Superior temporal gyrus (tissue), 1 donor: ENCODE measurements at regions not wholly inside any gene's neighbourhood (a gene's known extent, or its start where the extent isn't known, plus 50 kb on each side); places are given as distances from the start of the nearest gene placed in this dataset.
"Not testable (repeated sequence)": the region's sequence is repeated elsewhere in the genome, so short reads cannot be mapped to it uniquely, and the experiment has no call there.

ENCODE experiments used
- DNase-seq: peaks from one replicate; pipeline ENCODE4 v3.0.0-alpha.2; 2016; ENCODE audit errors: extremely low spot score

DNA sequence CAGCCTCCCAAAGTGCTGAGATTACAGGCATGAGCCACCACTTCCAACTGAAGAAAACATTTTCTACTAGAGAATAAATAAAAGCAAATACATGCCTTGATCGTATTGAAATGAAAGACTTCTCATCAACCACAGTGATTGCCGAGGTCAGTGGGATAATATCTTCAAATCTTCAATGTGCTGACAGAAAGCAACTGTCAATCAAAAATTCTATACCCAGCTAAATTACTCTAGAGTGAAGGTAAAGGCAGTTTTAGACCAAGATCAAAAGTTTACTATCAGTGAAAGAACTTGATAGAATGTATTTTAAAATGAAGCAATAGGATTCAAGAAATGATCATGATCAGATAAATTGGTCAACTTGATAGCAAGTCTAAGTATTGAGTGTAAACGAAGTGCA lies 130.6 kb downstream of the BRD1 start:
- DNase-seq: no peak

DNA sequence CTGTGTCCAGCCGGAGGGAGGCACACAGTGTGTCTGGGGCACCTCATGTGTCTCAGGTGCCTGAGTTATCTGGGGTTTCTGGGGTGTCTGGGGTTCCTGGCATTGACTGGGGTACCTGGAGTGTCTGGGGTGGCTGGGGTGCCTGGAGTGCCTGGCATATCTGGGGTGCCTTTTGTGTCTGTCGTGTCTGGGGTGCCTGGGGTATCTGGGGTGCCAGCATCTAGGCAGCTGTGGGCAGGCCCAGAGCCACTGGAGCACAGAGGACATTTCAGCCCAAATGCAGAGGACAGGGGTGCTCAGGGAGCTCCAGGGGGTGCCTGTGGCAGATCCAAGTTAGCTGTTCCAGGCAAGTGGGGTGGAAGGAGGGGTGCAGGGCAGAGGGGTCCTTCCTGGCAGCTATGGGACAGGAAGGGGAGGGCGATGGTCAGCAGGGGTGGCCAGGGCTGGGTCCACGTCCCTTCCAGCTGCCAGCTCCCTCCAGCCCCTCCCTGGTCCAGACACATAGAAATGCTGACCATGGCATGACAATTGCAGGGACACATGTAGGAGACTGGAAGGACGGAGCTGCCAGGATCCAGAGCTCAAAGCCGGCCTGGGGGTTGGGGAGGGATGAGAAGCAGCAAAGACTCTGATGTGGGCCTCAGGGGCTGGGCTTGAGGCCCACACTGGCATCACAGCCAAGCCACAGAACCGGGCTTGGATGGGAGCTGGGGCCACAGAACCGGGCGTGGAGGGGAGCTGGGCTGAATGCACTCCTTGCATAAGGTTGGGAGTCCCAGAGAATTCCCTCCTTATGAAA lies 133.0 kb downstream of the BRD1 start:
- DNase-seq: no peak

DNA sequence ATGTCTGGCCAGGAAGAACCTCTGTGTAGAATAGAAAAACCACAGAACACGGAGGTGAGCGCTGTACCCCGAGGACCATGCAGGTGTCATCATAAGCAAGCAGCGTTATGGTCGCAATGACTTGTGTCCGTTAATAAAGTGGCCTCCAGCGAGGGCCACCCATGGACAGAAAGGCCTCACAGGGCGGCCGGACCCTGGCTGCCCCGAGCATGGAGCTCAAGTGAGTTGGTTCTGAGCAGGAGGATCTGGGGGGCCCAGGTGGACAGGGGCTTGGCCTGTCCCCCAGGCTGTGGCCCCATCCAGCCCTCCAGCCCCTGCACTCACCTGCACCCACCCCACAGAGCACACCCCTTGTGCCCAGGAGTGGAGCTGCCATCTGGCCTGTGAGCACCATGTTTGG lies 133.8 kb downstream of the BRD1 start:
- no peak for DNase-seq

DNA sequence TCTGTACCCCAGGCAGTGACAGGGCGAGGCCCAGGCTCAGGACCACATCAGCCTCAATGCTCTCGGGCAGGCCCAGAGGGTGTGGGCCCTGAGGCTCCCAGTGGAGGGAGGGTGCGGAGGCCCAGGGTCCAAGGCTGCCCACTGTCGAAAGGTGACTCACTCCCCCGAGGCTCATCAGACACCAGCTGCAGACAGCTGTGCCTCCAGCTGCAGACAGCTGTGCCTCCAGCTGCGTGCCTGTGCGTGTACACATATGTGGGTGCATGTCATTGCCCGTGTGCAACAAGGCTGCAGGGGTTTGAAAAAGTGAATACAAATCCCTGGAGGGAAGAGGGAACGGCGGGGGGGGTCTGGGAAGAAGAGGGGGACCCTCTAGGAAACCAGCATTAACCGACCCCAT lies 134.3 kb downstream of the BRD1 start:
- DNase-seq: no peak

DNA sequence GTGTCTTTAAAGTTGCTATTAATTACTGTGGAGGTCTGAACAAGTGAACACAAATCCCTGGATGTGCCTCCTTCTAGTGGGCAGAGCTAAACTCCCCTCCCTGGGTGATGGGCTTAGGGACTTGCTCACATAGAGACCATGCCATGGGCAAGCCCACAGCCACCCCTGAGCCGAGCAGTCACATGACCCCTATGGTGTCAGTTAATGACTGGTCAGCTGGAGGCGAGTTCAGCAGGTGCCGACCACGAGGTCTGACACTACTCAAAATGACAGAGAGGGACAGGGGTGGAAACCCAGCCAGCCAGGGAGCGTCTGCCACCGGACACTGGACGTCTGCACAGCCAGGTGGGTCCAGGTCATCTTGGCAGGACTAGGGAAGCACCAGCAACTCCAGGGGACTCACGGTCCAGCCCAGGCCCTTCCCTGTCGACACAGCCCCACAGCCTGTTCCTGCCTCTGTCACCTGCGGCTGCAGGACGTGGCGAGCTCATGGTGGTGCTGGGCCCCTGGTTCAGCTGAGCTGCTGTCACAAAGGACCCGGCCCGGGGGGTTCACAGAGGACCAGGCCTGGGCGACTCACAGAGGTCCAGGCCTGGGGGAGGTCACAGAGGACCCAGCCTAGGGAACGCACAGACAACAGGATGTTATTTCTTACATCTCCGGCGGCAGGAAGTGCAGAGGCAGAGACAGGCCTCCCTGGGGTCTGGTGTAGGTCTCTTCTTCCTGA lies 135.0 kb downstream of the BRD1 start:
- DNase-seq: no peak

DNA sequence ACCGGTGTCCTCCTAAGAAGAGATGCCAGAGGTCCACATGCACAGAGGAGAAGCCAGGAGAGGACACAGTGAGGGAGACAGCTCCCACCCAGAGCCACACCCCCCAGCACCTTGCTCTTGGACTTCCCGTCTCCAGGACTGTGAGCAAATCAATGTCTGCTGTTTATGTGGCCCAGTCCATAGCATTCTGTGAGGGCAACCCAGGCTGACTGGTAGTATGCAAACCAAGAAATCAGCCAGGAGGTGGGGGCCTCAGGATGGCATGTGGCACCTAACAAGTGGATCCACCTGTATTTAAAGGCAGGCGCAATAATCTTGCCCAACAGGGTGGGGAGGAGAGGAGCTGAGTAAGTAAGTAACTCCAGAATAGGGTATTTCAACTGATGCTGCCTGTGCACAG lies 136.4 kb downstream of the BRD1 start:
- no peak for DNase-seq

DNA sequence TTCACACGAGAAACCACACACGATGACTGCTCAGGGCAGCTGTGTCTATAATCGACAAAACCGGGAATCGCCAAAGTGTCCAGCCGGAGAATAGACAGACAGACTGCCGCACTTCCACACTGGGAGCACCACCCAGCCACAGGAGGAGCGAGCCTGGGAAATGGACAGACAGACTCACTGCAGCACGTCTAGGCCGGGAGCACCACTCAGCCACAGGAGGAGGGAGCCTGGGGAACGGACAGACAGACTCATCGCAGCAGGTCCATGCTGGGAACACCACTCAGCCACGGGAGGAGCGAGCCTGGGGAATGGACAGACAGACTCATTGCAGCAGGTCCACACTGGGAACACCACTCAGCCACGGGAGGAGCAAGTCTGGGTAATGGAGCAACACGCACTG lies 137.2 kb downstream of the BRD1 start:
- no peak for DNase-seq

DNA sequence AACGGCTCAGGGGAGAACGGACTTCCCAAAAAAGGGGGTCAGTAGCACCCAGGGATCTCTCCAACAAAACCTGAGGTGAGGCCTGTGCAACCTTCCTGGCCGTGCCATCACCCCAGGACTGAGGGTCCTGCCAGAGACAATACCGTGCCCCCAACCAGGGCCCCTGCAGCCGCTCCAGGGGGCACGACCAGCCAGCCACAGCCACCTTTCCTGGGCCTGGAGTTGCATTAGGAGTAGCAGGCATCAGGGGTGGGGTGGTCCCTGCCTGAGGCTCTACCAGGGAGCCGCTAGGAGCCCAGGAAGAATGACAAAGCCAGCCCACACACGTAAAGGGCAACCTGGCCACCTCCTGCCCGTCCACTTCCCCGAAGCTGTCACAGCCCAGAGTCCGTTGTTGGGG lies 137.8 kb downstream of the BRD1 start:
- no peak for DNase-seq

DNA sequence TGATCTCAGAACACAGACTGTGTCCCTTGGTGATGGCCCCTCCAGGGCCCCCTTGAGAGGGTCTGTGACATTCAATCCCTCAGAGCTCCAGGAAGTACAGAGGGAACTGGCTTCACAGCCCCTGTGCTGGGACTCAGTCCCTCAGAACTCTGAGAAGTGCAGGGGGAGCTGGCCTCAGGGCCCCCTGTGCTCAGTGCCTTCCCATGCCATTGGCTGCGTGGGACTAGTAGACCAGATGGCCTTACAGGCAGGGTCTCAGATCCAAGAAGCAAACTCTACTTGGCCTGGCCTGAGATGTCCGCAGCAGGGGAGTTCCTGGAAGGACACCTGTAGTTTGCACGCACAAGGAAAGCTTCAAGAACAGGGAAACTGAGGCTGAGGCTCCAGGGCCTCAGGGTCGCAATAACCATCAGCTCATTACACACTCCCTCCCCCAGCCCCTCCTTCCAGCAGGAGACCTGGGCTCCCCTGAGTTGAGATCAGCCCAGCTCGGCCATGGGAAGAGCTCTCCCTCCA lies 138.4 kb downstream of the BRD1 start:
- no peak for DNase-seq

DNA sequence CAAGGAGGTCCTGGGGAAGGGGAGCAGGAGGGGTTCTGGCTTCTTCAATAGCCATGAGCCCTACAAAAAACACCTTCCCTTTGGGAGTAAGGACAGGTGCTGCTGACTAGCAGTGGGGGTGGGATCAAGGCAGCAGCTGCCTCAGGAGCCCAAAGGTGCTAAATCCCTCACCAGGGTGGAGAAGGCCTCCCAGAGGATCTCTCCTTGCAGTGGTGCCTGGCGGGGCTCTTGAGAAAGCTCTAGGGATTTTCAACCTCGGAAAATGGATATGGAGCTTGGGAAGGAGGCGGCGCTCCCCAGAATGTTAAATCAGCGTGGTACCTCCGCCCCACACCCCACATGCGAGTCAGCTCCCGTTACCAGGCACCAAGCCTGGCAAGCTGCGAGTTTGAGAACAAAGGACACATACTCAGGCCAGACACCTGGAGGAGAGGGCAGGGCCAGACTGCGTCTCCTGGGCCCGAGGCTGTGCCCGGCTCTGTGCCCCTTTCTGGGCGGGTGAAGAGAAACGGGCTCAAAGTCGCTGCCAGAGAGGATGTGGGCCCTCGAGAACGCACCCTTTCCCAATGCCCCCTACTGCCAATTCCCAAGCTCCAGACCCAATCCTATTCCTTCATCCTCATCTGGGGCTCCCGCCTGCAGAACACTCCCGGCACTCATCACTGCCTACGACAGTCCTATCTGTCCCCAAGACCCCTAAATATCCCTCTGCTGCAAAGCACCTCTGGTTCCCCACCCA lies 139.0 kb downstream of the BRD1 start:
- no peak for DNase-seq

DNA sequence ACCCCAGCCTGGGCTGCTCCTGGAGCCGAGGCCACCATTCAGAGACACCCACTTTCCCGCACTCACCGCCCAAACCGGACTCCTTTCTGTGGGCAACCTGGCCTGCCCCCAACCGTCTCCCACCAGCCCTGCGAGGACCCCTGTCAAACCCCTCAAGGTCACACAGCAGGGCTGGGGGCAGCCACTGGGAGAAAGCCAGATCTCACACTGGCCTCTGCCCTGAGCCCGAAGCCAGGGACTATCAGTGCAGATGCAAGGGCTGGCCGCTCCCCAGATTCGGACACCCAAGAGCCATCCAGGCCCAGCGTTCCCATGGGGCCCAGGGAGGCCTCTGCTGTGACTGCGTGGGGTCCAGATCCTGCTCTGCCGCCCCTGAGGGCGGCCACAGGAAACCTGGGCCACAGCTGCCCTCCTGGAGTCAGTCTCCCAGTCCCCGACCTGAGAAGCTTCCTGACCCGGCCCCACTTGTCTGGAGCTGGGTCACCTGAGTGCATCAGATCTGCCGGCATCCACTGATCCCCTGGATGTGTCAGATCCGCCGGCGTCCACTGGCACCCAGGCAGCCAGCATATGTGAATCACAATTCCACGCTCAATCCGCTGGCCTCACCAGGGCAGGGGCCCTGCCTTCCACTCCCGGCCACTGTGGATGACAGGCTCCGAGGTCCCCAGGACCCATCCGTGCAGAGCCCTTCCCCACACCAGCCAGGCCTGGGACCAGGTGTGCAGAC lies 139.7 kb downstream of the BRD1 start:
- DNase-seq: no peak

DNA sequence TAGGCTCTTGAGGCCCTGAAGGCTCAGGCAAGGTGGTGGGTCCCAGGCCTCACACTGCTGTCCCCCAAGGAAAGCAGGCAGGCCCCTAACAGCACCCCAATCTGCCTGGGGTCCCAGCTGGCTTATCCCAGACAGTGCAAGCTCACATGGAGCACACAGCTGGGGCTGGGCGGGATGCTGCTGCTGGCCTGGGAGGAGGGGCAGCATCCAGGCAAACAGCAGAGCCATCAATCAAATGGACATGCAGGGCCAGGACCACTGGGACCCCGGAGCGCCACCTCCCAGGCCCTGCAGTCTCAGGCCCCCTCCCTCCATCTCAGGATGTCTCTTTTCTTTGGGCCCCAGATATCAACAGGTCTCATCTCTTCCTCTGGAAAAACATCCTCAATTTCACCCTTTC lies 140.3 kb downstream of the BRD1 start:
- DNase-seq: no peak

DNA sequence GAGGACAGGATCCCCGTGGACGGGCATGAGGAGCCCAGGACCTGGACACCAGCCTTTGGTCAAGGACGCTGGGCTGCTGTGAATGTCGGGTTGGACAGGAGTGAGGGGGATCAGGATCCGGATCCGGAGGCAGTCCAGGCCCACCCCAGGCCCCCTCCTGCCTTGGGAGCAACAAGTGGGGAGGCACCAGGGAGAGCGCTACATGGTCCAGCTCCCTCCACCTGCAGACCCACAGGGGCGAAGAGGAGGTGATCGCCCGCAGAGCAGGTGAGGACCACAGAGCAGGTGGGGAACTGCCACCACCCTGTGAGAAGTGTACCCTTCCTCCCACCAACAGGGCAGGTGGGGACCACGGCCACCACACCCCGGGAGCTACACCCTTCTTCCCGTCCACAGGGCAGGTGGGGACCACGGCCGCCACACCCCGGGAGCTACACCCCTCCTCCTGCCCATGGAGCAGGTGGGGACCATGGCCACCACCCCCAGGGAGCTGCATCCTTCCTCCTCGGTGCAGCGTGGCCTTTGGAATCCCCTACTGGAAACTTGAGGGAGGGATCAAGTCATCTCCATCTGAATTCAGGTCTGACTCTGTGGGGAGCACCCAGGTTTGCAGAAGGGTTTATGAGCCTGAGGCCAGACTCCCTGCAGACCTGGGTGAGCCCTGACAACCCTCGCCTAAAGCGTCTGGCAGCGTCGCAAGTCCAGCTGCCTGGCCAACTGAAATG lies 141.0 kb downstream of the BRD1 start:
- DNase-seq: no peak

DNA sequence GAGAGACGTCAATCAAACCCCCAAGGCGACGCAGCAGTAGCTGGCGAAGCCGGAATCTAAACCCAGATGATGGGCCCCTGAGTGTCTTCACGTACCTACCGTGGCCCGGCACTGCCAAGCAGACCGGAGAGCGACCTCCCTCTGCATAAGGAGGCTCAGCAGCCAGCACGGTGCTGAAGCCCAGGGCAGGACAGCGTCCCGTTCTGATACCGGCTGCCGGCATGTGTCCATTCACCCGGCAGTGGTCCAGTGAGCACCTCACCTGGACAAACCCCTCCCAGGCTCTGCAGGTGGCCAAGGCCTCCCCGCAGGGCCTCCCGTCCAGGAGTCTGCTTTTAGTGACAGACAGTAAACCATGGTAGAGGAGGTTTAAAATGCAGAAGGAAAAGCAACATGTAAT lies 142.0 kb downstream of the BRD1 start:
- DNase-seq: no peak

DNA sequence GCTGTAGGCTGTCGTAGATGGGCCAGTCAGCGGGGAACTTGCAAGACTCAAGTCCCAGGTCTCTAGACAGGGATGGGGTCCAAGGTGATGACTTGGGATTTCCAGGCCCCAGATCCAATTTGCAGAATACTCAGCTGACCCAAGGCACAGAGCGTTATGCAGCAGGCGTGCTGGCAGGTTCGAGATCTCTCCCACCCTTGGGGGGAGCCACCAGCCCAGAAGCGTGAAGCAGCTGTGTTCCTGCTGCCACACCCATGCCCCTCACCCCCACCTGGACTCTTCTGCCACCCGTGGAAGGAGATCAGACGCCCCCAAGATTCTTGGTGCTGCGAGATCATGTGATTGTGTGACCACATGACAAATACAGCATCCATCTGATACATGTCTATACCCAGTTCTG lies 142.6 kb downstream of the BRD1 start:
- DNase-seq: no peak

DNA sequence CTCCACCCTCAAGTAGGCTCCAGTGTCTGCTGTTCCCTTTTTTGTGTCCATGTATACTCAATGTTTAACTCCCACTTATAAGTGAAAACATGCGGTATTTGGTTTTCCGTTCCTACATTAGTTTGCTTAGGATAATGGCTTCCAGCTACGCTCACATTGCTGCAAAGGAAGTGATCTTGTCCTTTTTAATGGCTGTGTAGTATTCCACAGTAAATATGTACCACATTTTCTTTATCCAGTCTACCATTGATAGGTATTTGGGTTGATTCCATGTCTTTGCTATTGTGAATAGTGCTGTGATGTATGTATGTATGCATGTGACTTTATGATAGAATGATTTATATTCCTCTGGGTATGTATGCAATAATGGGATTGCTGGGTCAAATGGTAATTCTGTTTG lies 144.6 kb downstream of the BRD1 start:
- DNase-seq: no peak

DNA sequence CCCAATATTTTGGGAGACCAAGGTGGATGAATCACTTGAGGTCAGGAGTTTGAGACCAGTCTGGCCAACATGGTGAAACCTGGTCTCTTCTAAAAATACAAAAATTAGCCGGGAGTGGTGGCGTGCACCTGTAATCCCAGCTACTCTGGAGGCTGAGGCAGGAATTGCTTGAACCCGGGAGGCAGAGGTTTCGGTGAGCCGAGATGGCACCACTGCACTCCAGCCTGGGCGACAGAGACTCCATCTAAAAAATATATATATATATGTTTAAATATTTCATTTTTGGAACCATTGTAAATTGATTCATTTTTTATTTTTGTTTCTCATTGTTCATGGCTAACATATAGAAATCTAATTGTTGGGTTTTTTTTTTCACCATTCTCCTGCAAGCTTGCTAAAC lies 146.9 kb downstream of the BRD1 start:
- not testable (repeated sequence) for DNase-seq

DNA sequence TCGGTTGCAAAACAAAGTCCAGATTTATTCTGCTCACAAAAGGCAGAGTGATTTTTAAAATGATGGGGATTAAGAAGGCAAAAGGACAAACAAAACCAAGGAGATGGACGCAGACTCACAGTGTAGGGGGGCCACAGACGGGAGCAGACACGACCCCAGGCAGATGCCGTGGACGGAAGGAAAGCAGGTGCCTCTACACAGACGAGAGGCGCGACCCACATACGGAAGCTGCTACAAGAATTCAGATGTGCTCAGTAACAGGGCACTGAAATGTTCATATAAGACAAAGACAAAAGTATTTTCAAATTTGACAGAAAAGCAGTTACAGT lies 148.9 kb downstream of the BRD1 start:
- DNase-seq: no peak

DNA sequence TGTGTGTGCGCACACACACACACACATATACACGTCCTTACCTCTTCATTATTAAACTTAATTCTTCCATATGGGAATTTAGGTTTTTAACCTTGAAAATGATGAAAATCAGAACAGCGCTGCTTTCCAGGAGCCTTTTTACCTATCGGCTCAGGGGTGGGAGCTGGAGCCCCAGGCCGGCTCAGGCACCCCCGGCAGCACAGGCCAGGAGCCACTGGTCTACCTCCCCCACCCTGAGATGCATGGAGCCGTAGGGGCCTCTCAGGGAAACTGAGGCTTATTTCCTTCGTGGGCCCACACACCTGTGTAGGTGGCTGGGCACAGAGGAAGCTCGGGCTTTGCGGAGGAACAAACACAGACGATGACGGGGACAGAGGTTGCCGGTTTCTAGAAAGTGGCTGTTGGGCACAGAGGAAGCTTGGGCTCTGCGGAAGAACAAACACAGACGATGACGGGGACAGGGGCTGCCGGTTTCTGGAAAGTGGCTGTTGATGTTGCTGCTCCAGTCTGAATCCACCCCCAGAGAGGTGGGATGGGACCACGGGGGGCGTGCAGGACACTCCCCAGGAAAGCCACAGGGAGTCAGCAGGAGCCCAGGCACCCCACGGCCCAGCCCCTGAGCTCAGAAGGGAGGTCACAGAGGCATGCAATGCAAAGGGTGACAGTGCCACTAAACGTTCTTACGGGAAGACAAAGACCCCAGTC lies 149.4 kb downstream of the BRD1 start:
- no peak for DNase-seq

DNA sequence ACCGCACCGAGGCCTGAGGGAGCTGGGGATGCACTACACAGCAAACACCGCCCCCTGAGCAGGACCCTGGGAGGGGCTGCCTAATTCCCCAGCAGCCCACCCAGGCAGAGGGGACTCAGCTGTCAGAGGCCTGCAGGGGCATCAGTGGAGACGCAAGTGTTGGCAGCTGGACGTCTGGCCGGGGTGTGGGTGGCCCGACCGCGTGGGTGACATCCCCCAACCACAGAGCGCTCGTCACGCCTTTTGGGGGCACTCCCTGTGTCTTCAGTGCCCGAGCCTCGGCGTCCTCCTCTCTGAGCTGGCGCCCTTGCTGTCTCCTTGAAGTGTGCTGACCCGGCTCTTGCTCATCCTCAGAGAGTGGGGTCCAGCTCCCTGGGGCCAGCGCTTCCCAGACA lies 150.2 kb downstream of the BRD1 start:
- DNase-seq: no peak
